NCI-H2107 (cell line): ENCODE measurements at regions not wholly inside any gene's neighbourhood (a gene's known extent, or its start where the extent isn't known, plus 50 kb on each side); places are given as distances from the start of the nearest gene placed in this dataset.
"Not testable (repeated sequence)": the region's sequence is repeated elsewhere in the genome, so short reads cannot be mapped to it uniquely, and the experiment has no call there.

Experiments
- DNase-seq: peaks from one replicate; lab custom pipeline; 2025; lab: John Stamatoyannopoulos, UW

GRCh38 chr10:29756451-29756850, 121.7 kb upstream of the SVIL start:
- DNase-seq: no peak

GRCh38 chr10:29753283-29753682, 118.5 kb upstream of the SVIL start:
- DNase-seq: no peak

- no peak for DNase-seq
Measured at GRCh38 chr10:29751684-29752083, 116.9 kb upstream of the SVIL start.

GRCh38 chr10:29751240-29751639, 116.5 kb upstream of the SVIL start:
- no peak for DNase-seq

- no peak for DNase-seq
Measured at GRCh38 chr10:29749150-29749549, 114.4 kb upstream of the SVIL start.

GRCh38 chr10:29748109-29748650, 113.4 kb upstream of the SVIL start:
- DNase-seq: no peak

GRCh38 chr10:29746080-29746797, 111.5 kb upstream of the SVIL start:
- no peak for DNase-seq

- no peak for DNase-seq
Measured at GRCh38 chr10:29740981-29741545, 106.3 kb upstream of the SVIL start.

GRCh38 chr10:29738341-29738740, 103.6 kb upstream of the SVIL start:
- no peak for DNase-seq

- DNase-seq: no peak
Measured at GRCh38 chr10:29737074-29737593, 102.4 kb upstream of the SVIL start.

GRCh38 chr10:29736366-29737073, 101.7 kb upstream of the SVIL start:
- no peak for DNase-seq

- DNase-seq: peak; percentile 24
Measured at GRCh38 chr10:29735628-29736365, 101.0 kb upstream of the SVIL start.

GRCh38 chr10:29734962-29735627, 100.3 kb upstream of the SVIL start:
- no peak for DNase-seq

- no peak for DNase-seq
Measured at GRCh38 chr10:29734640-29734961, 99.8 kb upstream of the SVIL start.

- no peak for DNase-seq
Measured at GRCh38 chr10:29733323-29733722, 98.6 kb upstream of the SVIL start.

- no peak for DNase-seq
Measured at GRCh38 chr10:29732918-29733317, 98.1 kb upstream of the SVIL start.

- no peak for DNase-seq
Measured at GRCh38 chr10:29731760-29732159, 97.0 kb upstream of the SVIL start.

GRCh38 chr10:29730969-29731368, 96.2 kb upstream of the SVIL start:
- DNase-seq: no peak

GRCh38 chr10:29730458-29730857, 95.7 kb upstream of the SVIL start:
- no peak for DNase-seq

GRCh38 chr10:29728541-29729049, 93.8 kb upstream of the SVIL start:
- no peak for DNase-seq

GRCh38 chr10:29725927-29726326, 91.2 kb upstream of the SVIL start:
- not testable (repeated sequence) for DNase-seq
